HEK293T (cell line): ENCODE measurements at regions not wholly inside any gene's neighbourhood (a gene's known extent, or its start where the extent isn't known, plus 50 kb on each side); places are given as distances from the start of the nearest gene placed in this dataset.

ENCODE experiments used
- CTCF ChIA-PET: fragments of 350-600 bp; formaldehyde crosslinking; extraction: SDS; loops from one replicate; lab custom pipeline; 2021; ENCODE audit warnings: antibody characterized with exemption, inconsistent platforms; lab: Yijun Ruan, JAX
- POLR2A ChIA-PET: fragments of 350-600 bp; formaldehyde crosslinking; extraction: SDS; loops from one replicate; lab custom pipeline; 2020; ENCODE audit warnings: antibody characterized with exemption, inconsistent platforms; lab: Yijun Ruan, JAX
- DNase-seq: peaks from one replicate; pipeline ENCODE4 v3.0.0; 2012; ENCODE audit warnings: mixed read lengths; ENCODE audit errors: extremely low spot score
- ARNT ChIP-seq: fragments of 450-650 bp; IDR thresholded peaks from 2 replicates; pipeline ENCODE4 v1.6.1; 2017; ENCODE audit warnings: mild to moderate bottlenecking
- BHLHE40 ChIP-seq: fragments of 450-650 bp; IDR thresholded peaks from 2 replicates; pipeline ENCODE4 v1.6.1; 2016; ENCODE audit warnings: mild to moderate bottlenecking, moderate library complexity, borderline replicate concordance
- CTBP1 ChIP-seq: fragments of 450-650 bp; IDR thresholded peaks from 2 replicates; pipeline ENCODE4 v1.6.1; 2016; ENCODE audit warnings: borderline replicate concordance
- ELF4 ChIP-seq: fragments of 450-650 bp; IDR thresholded peaks from 2 replicates; pipeline ENCODE4 v1.6.1; 2017; ENCODE audit warnings: antibody characterized with exemption
- FOXA1 ChIP-seq: fragments of 450-650 bp; IDR thresholded peaks from 2 replicates; pipeline ENCODE4 v1.6.1; 2016; ENCODE audit warnings: mild to moderate bottlenecking
- FOXK2 ChIP-seq: fragments of 450-650 bp; IDR thresholded peaks from 2 replicates; pipeline ENCODE4 v1.6.1; 2016; ENCODE audit warnings: mild to moderate bottlenecking
- FOXM1 ChIP-seq: fragments of 450-650 bp; IDR thresholded peaks from 2 replicates; pipeline ENCODE4 v1.6.1; 2017; ENCODE audit warnings: mild to moderate bottlenecking, borderline replicate concordance
- HDGF ChIP-seq: fragments of 450-650 bp; IDR thresholded peaks from 2 replicates; pipeline ENCODE4 v1.6.1; 2017; ENCODE audit warnings: antibody characterized with exemption, borderline replicate concordance
- L3MBTL2 ChIP-seq: fragments of 450-650 bp; conservative IDR thresholded peaks from 2 replicates; pipeline ENCODE4 v1.6.1; 2016; ENCODE audit warnings: mild to moderate bottlenecking
- LEF1 ChIP-seq: fragments of 450-650 bp; IDR thresholded peaks from 2 replicates; pipeline ENCODE4 v1.6.1; 2017; ENCODE audit warnings: mild to moderate bottlenecking, borderline replicate concordance
- NFRKB ChIP-seq: fragments of 450-650 bp; IDR thresholded peaks from 2 replicates; pipeline ENCODE4 v1.6.1; 2016; ENCODE audit warnings: mild to moderate bottlenecking, moderate library complexity
- SP1 ChIP-seq: fragments of 450-650 bp; IDR thresholded peaks from 2 replicates; pipeline ENCODE4 v1.6.1; 2017
- SUZ12 ChIP-seq: fragments of 450-650 bp; IDR thresholded peaks from 2 replicates; pipeline ENCODE4 v1.6.1; 2016; ENCODE audit warnings: mild to moderate bottlenecking
- TARDBP ChIP-seq: fragments of 450-650 bp; IDR thresholded peaks from 2 replicates; pipeline ENCODE4 v1.6.1; 2016
- ZNF384 ChIP-seq: fragments of 450-650 bp; IDR thresholded peaks from 2 replicates; pipeline ENCODE4 v1.6.1; 2016
- TF ChIP-seq, protein P1 (sequence below): fragments of 450-650 bp; IDR thresholded peaks from 2 replicates; pipeline ENCODE4 v1.6.1; 2016

DNA sequence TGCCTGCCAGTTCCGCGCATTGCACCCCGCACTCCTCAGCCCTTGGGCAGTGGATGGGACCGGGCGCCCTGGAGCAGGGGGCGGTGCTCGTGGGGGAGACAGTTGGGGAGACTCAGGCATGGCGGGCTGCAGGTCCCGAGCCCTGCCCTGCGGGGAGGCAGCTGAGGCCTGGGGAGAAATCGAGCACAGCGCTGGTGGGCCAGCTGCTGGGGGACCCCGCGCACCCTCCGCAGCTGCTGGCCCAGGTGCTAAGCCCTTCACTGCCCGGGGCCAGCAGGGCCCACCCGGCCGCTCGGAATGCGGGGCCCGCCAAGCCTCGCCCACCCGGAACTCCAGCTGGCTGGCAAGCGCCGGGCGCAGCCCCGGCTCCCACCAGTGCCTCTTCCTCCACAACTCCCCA, 488.8 kb upstream of the CHST9 start:
- TF ChIP-seq TARDBP (no peak), ELF4 (no peak), BHLHE40 (no peak), NFRKB (no peak), ZNF384 (no peak), FOXK2 (no peak), CTBP1 (no peak), FOXA1 (no peak), L3MBTL2 (no peak), LEF1 (no peak), SP1 (no peak), HDGF (no peak), ARNT (no peak), SUZ12 (no peak), FOXM1 (no peak)
- TF ChIP-seq, protein P1, sequence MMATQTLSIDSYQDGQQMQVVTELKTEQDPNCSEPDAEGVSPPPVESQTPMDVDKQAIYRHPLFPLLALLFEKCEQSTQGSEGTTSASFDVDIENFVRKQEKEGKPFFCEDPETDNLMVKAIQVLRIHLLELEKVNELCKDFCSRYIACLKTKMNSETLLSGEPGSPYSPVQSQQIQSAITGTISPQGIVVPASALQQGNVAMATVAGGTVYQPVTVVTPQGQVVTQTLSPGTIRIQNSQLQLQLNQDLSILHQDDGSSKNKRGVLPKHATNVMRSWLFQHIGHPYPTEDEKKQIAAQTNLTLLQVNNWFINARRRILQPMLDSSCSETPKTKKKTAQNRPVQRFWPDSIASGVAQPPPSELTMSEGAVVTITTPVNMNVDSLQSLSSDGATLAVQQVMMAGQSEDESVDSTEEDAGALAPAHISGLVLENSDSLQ: no peak
- POLR2A ChIA-PET: no interaction called here
- CTCF ChIA-PET: no interaction called here
- no peak for DNase-seq

GRCh38 chr18:27668158-27668557, 483.1 kb upstream of the CHST9 start:
- CTCF ChIA-PET: no interaction called here
- DNase-seq: no peak

GRCh38 chr18:27667064-27667463, 482.0 kb upstream of the CHST9 start:
- POLR2A ChIA-PET: no interaction called here
- TF ChIP-seq, protein P1: no peak
- TF ChIP-seq FOXK2: no peak
- TF ChIP-seq ARNT: no peak
- DNase-seq: no peak
- CTCF ChIA-PET: no interaction called here

More at GRCh38 chr18:27668158-27668557, 483.1 kb upstream of the CHST9 start:
- no peak for TF ChIP-seq CTBP1
- no peak for TF ChIP-seq ELF4
- TF ChIP-seq FOXM1: no peak
- no peak for TF ChIP-seq SP1
- TF ChIP-seq LEF1: no peak
- TF ChIP-seq HDGF: no peak
- TF ChIP-seq L3MBTL2: no peak
- TF ChIP-seq BHLHE40: no peak
- TF ChIP-seq, protein P1: no peak
- TF ChIP-seq NFRKB: no peak
- no peak for TF ChIP-seq FOXA1
- TF ChIP-seq FOXK2: no peak
- no peak for TF ChIP-seq TARDBP
- TF ChIP-seq ARNT: no peak
- POLR2A ChIA-PET: no interaction called here

DNA sequence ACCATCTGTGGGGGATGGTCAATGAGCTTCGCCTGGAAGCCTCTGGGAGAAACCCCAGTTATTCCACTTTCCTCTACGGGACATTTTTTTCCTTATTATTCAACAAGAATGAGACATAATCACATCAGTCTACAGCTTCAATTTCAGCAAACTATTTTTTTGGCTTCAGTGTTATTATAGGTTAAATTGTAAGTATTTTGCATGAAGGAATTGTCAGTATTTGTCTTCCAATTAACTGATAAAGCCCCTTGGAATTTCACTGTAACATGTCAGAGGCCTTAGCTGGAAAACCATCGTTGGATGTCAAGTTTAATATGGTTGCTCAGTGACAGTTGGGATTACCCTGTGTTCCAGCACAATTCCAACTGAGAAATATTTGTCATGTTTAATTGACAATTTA, 480.9 kb upstream of the CHST9 start:
- DNase-seq: no peak
- TF ChIP-seq FOXA1 (no peak), FOXM1 (no peak), LEF1 (no peak), L3MBTL2 (no peak), SP1 (no peak), SUZ12 (no peak)
- TF ChIP-seq, protein P1: no peak
- POLR2A ChIA-PET: no interaction called here
- CTCF ChIA-PET: interaction anchor here (0.9 kb wide), 1 partner anchor 18 kb away, joined by 3 read pairs; no protein-coding TSS in a partner anchor

- POLR2A ChIA-PET: no interaction called here
- CTCF ChIA-PET: interaction anchor here (0.9 kb wide), 1 partner anchor 18 kb away, joined by 3 read pairs; no protein-coding TSS in a partner anchor
- DNase-seq: no peak
- no peak for TF ChIP-seq TARDBP
- no peak for TF ChIP-seq SP1
- TF ChIP-seq CTBP1: no peak
- TF ChIP-seq, protein P1: no peak
- no peak for TF ChIP-seq BHLHE40
- TF ChIP-seq ARNT: no peak
- TF ChIP-seq FOXK2: no peak
- no peak for TF ChIP-seq FOXA1
- TF ChIP-seq SUZ12: no peak
- no peak for TF ChIP-seq L3MBTL2
- no peak for TF ChIP-seq LEF1
Observed at GRCh38 chr18:27665264-27665799, 480.2 kb upstream of the CHST9 start.

DNA sequence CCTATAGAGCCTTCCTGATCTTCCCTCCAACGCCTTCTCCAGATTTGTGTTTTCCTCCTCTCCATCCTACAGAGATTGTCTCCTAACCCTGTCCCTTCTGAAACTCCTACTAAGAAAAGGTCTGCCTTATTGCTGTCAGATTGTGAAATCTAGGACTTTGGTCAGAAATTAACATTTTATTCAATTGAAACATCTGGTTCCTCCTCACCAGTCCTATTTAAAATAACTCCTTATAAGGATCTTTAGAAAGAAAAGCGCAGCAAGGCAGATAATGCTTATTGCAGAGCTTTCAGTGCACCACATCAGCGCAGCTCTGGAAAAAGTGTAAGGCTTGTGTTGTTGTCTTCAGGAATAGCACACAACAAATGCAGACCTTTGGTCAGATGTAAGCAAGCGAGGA, 477.8 kb upstream of the CHST9 start:
- ChIA-PET CTCF (interaction anchor here (0.6 kb wide), 1 partner anchor 685 kb away, joined by 3 read pairs; no protein-coding TSS in a partner anchor), POLR2A (no interaction called here)
- TF ChIP-seq SUZ12: no peak
- TF ChIP-seq TARDBP: no peak
- TF ChIP-seq ELF4: no peak
- TF ChIP-seq FOXA1: no peak
- no peak for TF ChIP-seq FOXK2
- TF ChIP-seq CTBP1: no peak
- no peak for TF ChIP-seq SP1
- TF ChIP-seq ZNF384: no peak
- TF ChIP-seq ARNT: no peak
- TF ChIP-seq FOXM1: no peak
- TF ChIP-seq, protein P1: no peak
- no peak for TF ChIP-seq BHLHE40
- no peak for TF ChIP-seq NFRKB
- TF ChIP-seq L3MBTL2: no peak
- no peak for TF ChIP-seq HDGF
- TF ChIP-seq LEF1: no peak
- no peak for DNase-seq
